Type B pancreatic cell (in vitro differentiated cells): ENCODE measurements at regions not wholly inside any gene's neighbourhood (a gene's known extent, or its start where the extent isn't known, plus 50 kb on each side); places are given as distances from the start of the nearest gene placed in this dataset.

Experiments used
- DNase-seq: peaks from one replicate; pipeline ENCODE4 v3.0.0; 2021; ENCODE audit warnings: mixed read lengths; ENCODE audit not compliant: unreplicated experiment; ENCODE audit errors: extremely low spot score
- H3K27ac Mint-ChIP-seq: 2 replicates; pipeline ENCODE4 v1.8.0; 2021; ENCODE audit warnings: mild to moderate bottlenecking, mixed read lengths
- H3K27me3 Mint-ChIP-seq: 2 replicates; pipeline ENCODE4 v1.8.0; 2021; ENCODE audit warnings: mixed read lengths
- H3K36me3 Mint-ChIP-seq: 2 replicates; pipeline ENCODE4 v1.8.0; 2021; ENCODE audit warnings: mixed read lengths
- H3K4me1 Mint-ChIP-seq: one replicate; pipeline ENCODE4 v1.8.0; 2021; ENCODE audit warnings: mixed read lengths; ENCODE audit not compliant: unreplicated experiment
- H3K4me3 Mint-ChIP-seq: 2 replicates; pipeline ENCODE4 v1.8.0; 2021; ENCODE audit warnings: mild to moderate bottlenecking, mixed read lengths
- H3K9me3 Mint-ChIP-seq: 2 replicates; pipeline ENCODE4 v1.8.0; 2021; ENCODE audit warnings: mixed read lengths
- CTCF ChIP-seq: fragments of 200-600 bp; sonication (generic); conservative IDR thresholded peaks from 2 replicates; pipeline ENCODE4 v1.5.0; 2021; ENCODE audit warnings: antibody characterized with exemption, mild to moderate bottlenecking

- no peak overlapping the region for H3K27ac Mint-ChIP-seq
- H3K27me3 Mint-ChIP-seq, result no peaks in the 10 kb centered on the region
- TF ChIP-seq CTCF, result no peak
- DNase-seq, result no peak
- H3K4me3 Mint-ChIP-seq, result no peak overlapping the region
- no peaks in the 10 kb centered on the region for H3K36me3 Mint-ChIP-seq
- H3K9me3 Mint-ChIP-seq, result peaks cover 12% of the 10 kb centered on the region
- H3K4me1 Mint-ChIP-seq, result peaks cover 18% of the 10 kb centered on the region
Measured at GRCh38 chr12:115140981-115141655, 457.1 kb upstream of the TBX3 start.

GRCh38 chr12:115137812-115138521 lies 454.0 kb upstream of the TBX3 start:
- no peaks in the 10 kb centered on the region for H3K36me3 Mint-ChIP-seq
- no peak for TF ChIP-seq CTCF

GRCh38 chr12:115135800-115136211 lies 451.8 kb upstream of the TBX3 start:
- no peak for DNase-seq
- Mint-ChIP-seq H3K36me3 (no peaks in the 10 kb centered on the region), H3K9me3 (peaks cover 7% of the 10 kb centered on the region), H3K27ac (no peak overlapping the region), H3K27me3 (no peaks in the 10 kb centered on the region), H3K4me3 (no peak overlapping the region), H3K4me1 (peaks cover 4% of the 10 kb centered on the region)
- TF ChIP-seq CTCF, result no peak

More at GRCh38 chr12:115137812-115138521, 454.0 kb upstream of the TBX3 start:
- Mint-ChIP-seq H3K4me3 (no peak overlapping the region), H3K27ac (no peak overlapping the region), H3K27me3 (no peaks in the 10 kb centered on the region), H3K4me1 (peaks cover 7% of the 10 kb centered on the region), H3K9me3 (peaks cover 7% of the 10 kb centered on the region)
- no peak for DNase-seq

- no peak for DNase-seq
- H3K36me3 Mint-ChIP-seq, result no peaks in the 10 kb centered on the region
- no peak for TF ChIP-seq CTCF
- no peaks in the 10 kb centered on the region for H3K27me3 Mint-ChIP-seq
- peaks cover 8% of the 10 kb centered on the region for H3K9me3 Mint-ChIP-seq
- no peak overlapping the region for H3K27ac Mint-ChIP-seq
- no peak overlapping the region for H3K4me3 Mint-ChIP-seq
- H3K4me1 Mint-ChIP-seq, result no peaks in the 10 kb centered on the region
Measured at GRCh38 chr12:115134298-115134697, 450.3 kb upstream of the TBX3 start.

GRCh38 chr12:115132905-115133304 lies 448.9 kb upstream of the TBX3 start:
- Mint-ChIP-seq H3K27ac (no peak overlapping the region), H3K9me3 (peaks cover 5% of the 10 kb centered on the region), H3K27me3 (no peaks in the 10 kb centered on the region), H3K4me1 (no peaks in the 10 kb centered on the region), H3K4me3 (no peak overlapping the region), H3K36me3 (no peaks in the 10 kb centered on the region)
- no peak for TF ChIP-seq CTCF
- no peak for DNase-seq
